ENCODE measurements at regions not wholly inside any gene's neighbourhood (a gene's known extent, or its start where the extent isn't known, plus 50 kb on each side); places are given as distances from the start of the nearest gene placed in this dataset.

DNA sequence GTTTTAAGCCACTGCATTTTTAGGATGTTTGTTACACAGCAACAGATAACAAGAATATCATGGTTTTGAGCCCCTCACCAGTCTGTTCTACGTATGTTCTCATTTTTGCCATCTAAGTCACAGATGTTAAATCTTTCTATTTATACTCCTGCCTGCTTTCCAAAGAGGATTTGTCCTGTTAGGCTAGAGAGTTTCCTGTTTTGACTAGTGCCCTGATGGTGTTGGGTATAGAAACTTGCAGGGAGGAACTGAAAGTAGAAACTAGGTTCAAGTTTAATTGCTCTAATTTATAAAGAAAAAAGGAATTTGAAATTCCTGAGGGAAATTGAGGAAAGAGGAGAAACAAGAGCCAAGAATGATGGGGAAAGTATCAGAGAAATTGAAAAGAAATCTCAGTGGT lies 74.4 kb upstream of the COCH start:
- Histone ChIP-seq H3K79me2 (ENCODE audit: control insufficient read depth, insufficient read depth, low read length) (no peaks in the 10 kb centered on the region), H3K27me3 (ENCODE audit: control insufficient read depth in 2 of 2, insufficient read depth in 2 of 2, low read length in 2 of 2) (peaks cover 2 to 6% of the 10 kb centered on the region in 2 experiments), H3K4me3 (replicated peaks in 1 of 3; ENCODE audit: insufficient read depth in 1 of 3, low read depth in 1 of 3, low read length in 3 of 3) (no peak overlapping the region), H3K9me1 (replicated peaks; ENCODE audit: control insufficient read depth, extremely low read depth, insufficient read depth, low read length) (no peaks in the 10 kb centered on the region), H4K20me1 (replicated peaks; ENCODE audit: control insufficient read depth, extremely low read depth, insufficient read depth, low read length) (no peaks in the 10 kb centered on the region), H3K9me3 (replicated peaks; ENCODE audit: control insufficient read depth, insufficient read depth, low read length) (no peaks in the 10 kb centered on the region), H3K9ac (replicated peaks; ENCODE audit: extremely low read depth, insufficient read depth, low read length) (no peak overlapping the region), H3K4me1 (ENCODE audit: control insufficient read depth, extremely low read depth, insufficient read depth, low read length) (no peaks in the 10 kb centered on the region), H3K36me3 (ENCODE audit: control insufficient read depth in 2 of 2, extremely low read depth in 1 of 2, insufficient read depth in 2 of 2, low read length in 2 of 2) (no peaks in the 10 kb centered on the region), H3K27ac (ENCODE audit: insufficient read depth, low read depth, low read length) (no peak overlapping the region), H3K4me2 (ENCODE audit: insufficient read depth, low read length) (no peak overlapping the region), H2AFZ (ENCODE audit: low read depth, low read length) (no peak overlapping the region)
- BruUV-seq (replicated peaks) = no TSS peak
- intact Hi-C loops (cut with micrococcal nuclease) = no loop called here
- dilution Hi-C loops (cut with MboI; ENCODE audit: extremely low pct_ligation_motif_present, low sequenced_read_pairs) = no loop called here
- no peak for DNase-seq (ENCODE audit: low read depth, low spot score)
- CTCF ChIA-PET = no interaction called here
- POLR2A ChIA-PET = no interaction called here
- TF ChIP-seq POLR2AphosphoS5 (IDR thresholded peaks at IDR 0.05; ENCODE audit: insufficient read depth, low read depth, low read length) (no peak), POLR2A (IDR thresholded peaks at IDR 0.05; ENCODE audit: low read depth, low read length) (no peak), JUN (IDR thresholded peaks at IDR 0.05; ENCODE audit: borderline replicate concordance, insufficient read depth, insufficient read length, low read depth) (no peak), GATA2 (IDR thresholded peaks at IDR 0.05; ENCODE audit: insufficient read depth, insufficient read length, low read depth, low read length) (no peak), FOS (IDR thresholded peaks at IDR 0.05; ENCODE audit: borderline replicate concordance, insufficient read depth, low read length) (no peak), MYC (IDR thresholded peaks at IDR 0.05; ENCODE audit: low read depth, low read length) (no peak), EZH2 (IDR thresholded peaks at IDR 0.05; ENCODE audit: borderline replicate concordance, low read depth, low read length, severe bottlenecking) (no peak)
- TF ChIP-seq, protein P1, sequence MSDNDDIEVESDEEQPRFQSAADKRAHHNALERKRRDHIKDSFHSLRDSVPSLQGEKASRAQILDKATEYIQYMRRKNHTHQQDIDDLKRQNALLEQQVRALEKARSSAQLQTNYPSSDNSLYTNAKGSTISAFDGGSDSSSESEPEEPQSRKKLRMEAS (IDR thresholded peaks at IDR 0.05; ENCODE audit: insufficient read depth, insufficient read length) = no peak
- TF ChIP-seq, protein P2, sequence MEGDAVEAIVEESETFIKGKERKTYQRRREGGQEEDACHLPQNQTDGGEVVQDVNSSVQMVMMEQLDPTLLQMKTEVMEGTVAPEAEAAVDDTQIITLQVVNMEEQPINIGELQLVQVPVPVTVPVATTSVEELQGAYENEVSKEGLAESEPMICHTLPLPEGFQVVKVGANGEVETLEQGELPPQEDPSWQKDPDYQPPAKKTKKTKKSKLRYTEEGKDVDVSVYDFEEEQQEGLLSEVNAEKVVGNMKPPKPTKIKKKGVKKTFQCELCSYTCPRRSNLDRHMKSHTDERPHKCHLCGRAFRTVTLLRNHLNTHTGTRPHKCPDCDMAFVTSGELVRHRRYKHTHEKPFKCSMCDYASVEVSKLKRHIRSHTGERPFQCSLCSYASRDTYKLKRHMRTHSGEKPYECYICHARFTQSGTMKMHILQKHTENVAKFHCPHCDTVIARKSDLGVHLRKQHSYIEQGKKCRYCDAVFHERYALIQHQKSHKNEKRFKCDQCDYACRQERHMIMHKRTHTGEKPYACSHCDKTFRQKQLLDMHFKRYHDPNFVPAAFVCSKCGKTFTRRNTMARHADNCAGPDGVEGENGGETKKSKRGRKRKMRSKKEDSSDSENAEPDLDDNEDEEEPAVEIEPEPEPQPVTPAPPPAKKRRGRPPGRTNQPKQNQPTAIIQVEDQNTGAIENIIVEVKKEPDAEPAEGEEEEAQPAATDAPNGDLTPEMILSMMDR (IDR thresholded peaks at IDR 0.05; ENCODE audit: extremely low read depth in 1 of 2, insufficient read depth in 1 of 2, low read depth in 1 of 2, low read length in 2 of 2) = no peak
- no peak for FAIRE-seq
